ENCODE measurements at regions not wholly inside any gene's neighbourhood (a gene's known extent, or its start where the extent isn't known, plus 50 kb on each side); places are given as distances from the start of the nearest gene placed in this dataset.

DNA sequence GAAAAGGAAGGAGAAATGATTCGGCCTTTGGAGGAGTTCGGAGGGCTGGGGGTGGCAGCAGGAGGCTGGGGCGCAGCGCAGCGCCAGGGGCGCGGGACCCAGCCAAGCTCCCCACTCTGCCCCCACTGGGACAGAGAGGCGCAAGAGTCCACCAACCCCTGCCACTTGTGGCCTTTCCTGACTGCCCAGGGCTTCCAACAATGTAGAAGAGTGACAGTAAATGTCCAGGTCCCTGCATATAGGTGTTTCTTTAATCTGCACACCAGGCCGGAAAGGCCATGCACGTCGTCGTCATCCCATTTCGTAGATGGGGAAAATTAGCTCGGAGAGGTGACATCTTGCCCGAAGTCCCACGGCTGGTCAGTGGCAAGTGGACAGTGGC is 96.6 kb downstream of the INHBB start:
- TF ChIP-seq, protein P1, sequence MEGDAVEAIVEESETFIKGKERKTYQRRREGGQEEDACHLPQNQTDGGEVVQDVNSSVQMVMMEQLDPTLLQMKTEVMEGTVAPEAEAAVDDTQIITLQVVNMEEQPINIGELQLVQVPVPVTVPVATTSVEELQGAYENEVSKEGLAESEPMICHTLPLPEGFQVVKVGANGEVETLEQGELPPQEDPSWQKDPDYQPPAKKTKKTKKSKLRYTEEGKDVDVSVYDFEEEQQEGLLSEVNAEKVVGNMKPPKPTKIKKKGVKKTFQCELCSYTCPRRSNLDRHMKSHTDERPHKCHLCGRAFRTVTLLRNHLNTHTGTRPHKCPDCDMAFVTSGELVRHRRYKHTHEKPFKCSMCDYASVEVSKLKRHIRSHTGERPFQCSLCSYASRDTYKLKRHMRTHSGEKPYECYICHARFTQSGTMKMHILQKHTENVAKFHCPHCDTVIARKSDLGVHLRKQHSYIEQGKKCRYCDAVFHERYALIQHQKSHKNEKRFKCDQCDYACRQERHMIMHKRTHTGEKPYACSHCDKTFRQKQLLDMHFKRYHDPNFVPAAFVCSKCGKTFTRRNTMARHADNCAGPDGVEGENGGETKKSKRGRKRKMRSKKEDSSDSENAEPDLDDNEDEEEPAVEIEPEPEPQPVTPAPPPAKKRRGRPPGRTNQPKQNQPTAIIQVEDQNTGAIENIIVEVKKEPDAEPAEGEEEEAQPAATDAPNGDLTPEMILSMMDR (IDR thresholded peaks at IDR 0.05; ENCODE audit: low read length), result no peak
- no peak for TF ChIP-seq EZH2 (IDR thresholded peaks at IDR 0.05; ENCODE audit: borderline replicate concordance, low read length)

Measured in OCI-LY1 (cell line).